Neural crest cell (in vitro differentiated cells): ENCODE measurements at regions not wholly inside any gene's neighbourhood (a gene's known extent, or its start where the extent isn't known, plus 50 kb on each side); places are given as distances from the start of the nearest gene placed in this dataset.

ENCODE experiments used
- DNase-seq: peaks from one replicate; pipeline ENCODE4 v3.0.0; 2021; ENCODE audit warnings: low read depth, mixed read lengths, low spot score
- H3K27ac Mint-ChIP-seq: one replicate; pipeline ENCODE4 v1.8.0; 2021; ENCODE audit warnings: mild to moderate bottlenecking, mixed read lengths; ENCODE audit not compliant: unreplicated experiment
- H3K27me3 Mint-ChIP-seq: 2 replicates; pipeline ENCODE4 v1.8.0; 2021; ENCODE audit warnings: low read depth, mild to moderate bottlenecking, mixed read lengths
- H3K36me3 Mint-ChIP-seq: 2 replicates; pipeline ENCODE4 v1.8.0; 2021; ENCODE audit warnings: low read depth, mild to moderate bottlenecking, mixed read lengths
- H3K4me1 Mint-ChIP-seq: 2 replicates; pipeline ENCODE4 v1.8.0; 2021; ENCODE audit warnings: mixed read lengths
- H3K4me3 Mint-ChIP-seq: one replicate; pipeline ENCODE4 v1.8.0; 2021; ENCODE audit warnings: mild to moderate bottlenecking, mixed read lengths
- H3K9me3 Mint-ChIP-seq: 2 replicates; pipeline ENCODE4 v1.8.0; 2021; ENCODE audit warnings: mixed read lengths
- TF ChIP-seq, protein P1 (sequence below): fragments of 200-600 bp; sonication (generic); conservative IDR thresholded peaks from 2 replicates; pipeline ENCODE4 v1.5.0; 2021; ENCODE audit warnings: antibody characterized with exemption, mild to moderate bottlenecking

DNA sequence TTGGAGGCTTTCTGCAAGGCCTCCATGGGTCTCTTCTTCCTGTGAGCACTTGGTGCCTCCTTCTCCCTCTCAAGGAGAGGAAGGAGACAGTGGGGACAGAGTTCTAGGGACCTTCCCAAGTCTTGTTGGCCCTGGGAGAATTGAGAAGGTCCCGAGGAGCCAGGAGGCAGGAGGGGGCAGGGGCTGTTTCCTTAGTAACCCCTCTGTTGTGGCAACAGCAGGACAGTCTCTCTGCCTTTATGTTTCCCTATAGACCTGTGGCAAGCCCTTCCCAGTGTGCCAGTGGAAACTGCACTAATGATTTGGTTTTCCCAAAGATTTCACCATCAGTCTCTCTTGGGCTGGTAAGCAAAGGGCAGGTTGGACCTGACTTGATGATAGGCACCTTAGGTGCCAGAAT lies 87.8 kb upstream of the GALNT15 start:
- H3K4me1 Mint-ChIP-seq: no peaks in the 10 kb centered on the region
- H3K27ac Mint-ChIP-seq: no peak overlapping the region
- peaks cover 4% of the 10 kb centered on the region for H3K36me3 Mint-ChIP-seq
- no peak for DNase-seq
- H3K4me3 Mint-ChIP-seq: no peak overlapping the region
- H3K27me3 Mint-ChIP-seq: peaks cover 13% of the 10 kb centered on the region
- peaks cover 11% of the 10 kb centered on the region for H3K9me3 Mint-ChIP-seq
- TF ChIP-seq, protein P1, sequence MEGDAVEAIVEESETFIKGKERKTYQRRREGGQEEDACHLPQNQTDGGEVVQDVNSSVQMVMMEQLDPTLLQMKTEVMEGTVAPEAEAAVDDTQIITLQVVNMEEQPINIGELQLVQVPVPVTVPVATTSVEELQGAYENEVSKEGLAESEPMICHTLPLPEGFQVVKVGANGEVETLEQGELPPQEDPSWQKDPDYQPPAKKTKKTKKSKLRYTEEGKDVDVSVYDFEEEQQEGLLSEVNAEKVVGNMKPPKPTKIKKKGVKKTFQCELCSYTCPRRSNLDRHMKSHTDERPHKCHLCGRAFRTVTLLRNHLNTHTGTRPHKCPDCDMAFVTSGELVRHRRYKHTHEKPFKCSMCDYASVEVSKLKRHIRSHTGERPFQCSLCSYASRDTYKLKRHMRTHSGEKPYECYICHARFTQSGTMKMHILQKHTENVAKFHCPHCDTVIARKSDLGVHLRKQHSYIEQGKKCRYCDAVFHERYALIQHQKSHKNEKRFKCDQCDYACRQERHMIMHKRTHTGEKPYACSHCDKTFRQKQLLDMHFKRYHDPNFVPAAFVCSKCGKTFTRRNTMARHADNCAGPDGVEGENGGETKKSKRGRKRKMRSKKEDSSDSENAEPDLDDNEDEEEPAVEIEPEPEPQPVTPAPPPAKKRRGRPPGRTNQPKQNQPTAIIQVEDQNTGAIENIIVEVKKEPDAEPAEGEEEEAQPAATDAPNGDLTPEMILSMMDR: no peak

DNA sequence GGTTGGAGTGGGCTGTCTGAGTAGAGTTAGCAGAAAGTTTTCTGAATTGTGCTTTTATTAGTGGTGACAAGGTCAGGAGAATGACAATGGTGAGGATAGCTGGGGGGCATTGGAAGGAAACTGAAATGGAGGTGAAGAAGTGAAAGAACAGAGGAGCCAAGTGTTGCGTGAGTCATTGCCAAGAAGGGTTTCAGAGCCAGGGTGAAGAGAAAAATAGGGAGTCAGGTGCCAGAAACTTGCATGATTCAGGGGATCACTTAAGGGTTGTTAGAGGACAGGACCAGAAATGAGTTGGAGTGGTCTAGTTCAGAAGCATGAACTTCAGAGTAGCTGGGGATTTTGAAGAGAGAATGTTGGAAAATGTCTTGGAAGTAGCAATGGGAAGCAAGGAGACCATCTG lies 86.0 kb upstream of the GALNT15 start:
- DNase-seq: no peak
- TF ChIP-seq, protein P1: no peak
- Mint-ChIP-seq H3K36me3 (no peaks in the 10 kb centered on the region), H3K4me3 (no peak overlapping the region), H3K27me3 (peaks cover 8% of the 10 kb centered on the region), H3K27ac (no peak overlapping the region), H3K4me1 (no peaks in the 10 kb centered on the region), H3K9me3 (no peaks in the 10 kb centered on the region)

DNA sequence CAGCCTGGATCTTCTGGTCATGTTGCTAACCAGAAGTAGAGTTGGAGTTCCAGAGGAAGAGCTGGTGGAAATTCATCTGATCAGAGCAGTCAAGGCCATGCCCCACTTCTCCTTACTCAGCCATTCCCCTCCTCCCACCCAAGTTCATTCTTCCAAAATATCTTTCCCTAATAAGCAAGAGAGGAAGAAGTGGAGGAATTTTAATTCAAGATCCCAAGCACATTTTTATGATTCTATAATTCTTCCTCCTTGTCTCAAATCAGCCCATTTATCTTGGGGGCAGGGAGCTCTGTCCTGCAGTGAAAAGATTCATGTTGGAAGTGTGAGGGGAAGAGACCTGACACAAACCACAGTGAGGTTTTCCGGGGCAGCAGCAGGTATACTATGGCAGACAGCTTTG lies 85.0 kb upstream of the GALNT15 start:
- Mint-ChIP-seq H3K27ac (no peak overlapping the region), H3K4me1 (no peaks in the 10 kb centered on the region), H3K9me3 (no peaks in the 10 kb centered on the region)

DNA sequence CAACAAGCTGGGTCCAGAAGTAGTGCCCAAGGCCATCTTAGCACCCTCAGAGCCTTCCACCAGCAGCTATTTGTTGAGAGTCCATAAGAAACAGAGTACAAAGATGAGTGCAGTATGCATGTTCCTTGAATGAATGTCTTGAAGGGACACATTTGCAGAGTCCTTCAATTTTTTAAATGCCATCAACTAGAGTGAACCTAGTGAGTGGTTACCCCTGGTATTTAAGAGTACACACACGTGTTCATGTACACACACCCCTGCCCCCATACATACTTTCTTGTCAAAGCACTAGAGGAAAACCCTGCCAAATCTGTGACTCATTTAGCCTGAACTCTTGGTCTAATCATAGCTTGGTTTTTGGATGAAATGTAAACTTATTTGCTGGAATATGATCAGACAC lies 84.5 kb upstream of the GALNT15 start:
- no peaks in the 10 kb centered on the region for H3K9me3 Mint-ChIP-seq
- no peaks in the 10 kb centered on the region for H3K36me3 Mint-ChIP-seq

More for the DNA sequence above, 85.0 kb upstream of the GALNT15 start:
- DNase-seq: no peak
- peaks cover 8% of the 10 kb centered on the region for H3K27me3 Mint-ChIP-seq
- no peak overlapping the region for H3K4me3 Mint-ChIP-seq
- TF ChIP-seq, protein P1: no peak
- no peaks in the 10 kb centered on the region for H3K36me3 Mint-ChIP-seq

DNA sequence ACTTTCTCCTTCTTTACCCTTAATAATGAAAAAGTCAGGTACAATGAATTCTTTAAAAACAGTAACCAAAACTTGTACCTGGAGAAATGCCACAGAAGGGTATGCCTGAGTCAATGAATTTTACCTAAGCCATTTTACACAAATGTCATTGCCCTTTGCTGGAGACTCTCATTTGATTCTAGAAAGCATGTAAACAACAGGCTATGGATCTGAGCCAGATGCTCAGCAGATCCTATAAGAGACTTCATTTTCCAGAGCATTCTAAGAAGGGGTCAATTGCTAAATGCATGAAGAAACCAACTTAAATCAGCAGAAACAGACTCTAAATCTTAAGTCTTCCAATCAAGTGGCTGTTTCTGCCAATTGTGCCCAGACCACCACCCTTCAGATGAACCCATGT lies 83.8 kb upstream of the GALNT15 start:
- TF ChIP-seq, protein P1: no peak
- Mint-ChIP-seq H3K27me3 (peaks cover 8% of the 10 kb centered on the region), H3K27ac (no peak overlapping the region), H3K9me3 (no peaks in the 10 kb centered on the region), H3K36me3 (no peaks in the 10 kb centered on the region), H3K4me1 (no peaks in the 10 kb centered on the region), H3K4me3 (no peak overlapping the region)
- DNase-seq: no peak

More for the DNA sequence above, 84.5 kb upstream of the GALNT15 start:
- DNase-seq: no peak
- Mint-ChIP-seq H3K4me1 (no peaks in the 10 kb centered on the region), H3K4me3 (no peak overlapping the region), H3K27ac (no peak overlapping the region), H3K27me3 (peaks cover 8% of the 10 kb centered on the region)
- TF ChIP-seq, protein P1: no peak

DNA sequence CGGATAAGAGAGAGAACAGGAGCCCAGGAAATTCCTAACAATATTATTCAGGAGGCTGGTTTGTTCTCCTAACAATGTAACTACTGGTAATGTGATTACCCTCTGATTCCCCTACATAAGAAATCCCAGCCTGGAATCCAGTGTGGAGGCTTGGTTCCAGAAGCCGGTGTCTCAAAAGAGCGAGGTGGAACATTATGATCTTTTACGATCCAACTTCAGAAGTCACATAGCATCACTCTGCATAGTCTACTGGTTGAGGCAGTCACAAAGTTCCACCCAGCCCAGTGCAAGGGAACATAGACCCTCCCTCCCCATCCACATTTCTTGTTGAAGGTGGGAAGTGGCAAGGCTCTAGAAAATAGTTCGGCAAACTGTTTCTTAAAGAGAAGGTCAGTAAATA lies 81.6 kb upstream of the GALNT15 start:
- no peak for DNase-seq
- no peaks in the 10 kb centered on the region for H3K36me3 Mint-ChIP-seq
- no peak overlapping the region for H3K4me3 Mint-ChIP-seq
- TF ChIP-seq, protein P1: no peak
- peaks cover 4% of the 10 kb centered on the region for H3K9me3 Mint-ChIP-seq
- H3K27ac Mint-ChIP-seq: no peak overlapping the region
- no peaks in the 10 kb centered on the region for H3K4me1 Mint-ChIP-seq
- peaks cover 8% of the 10 kb centered on the region for H3K27me3 Mint-ChIP-seq
